ENCODE measurements at regions not wholly inside any gene's neighbourhood (a gene's known extent, or its start where the extent isn't known, plus 50 kb on each side); places are given as distances from the start of the nearest gene placed in this dataset.

- Histone ChIP-seq H3K4me3 (ENCODE audit: low read depth, low read length) (no peak overlapping the region), H3K9me3 (ENCODE audit: severe bottlenecking) (no peaks in the 10 kb centered on the region), H3K27ac (no peak overlapping the region), H3K27me3 (ENCODE audit: insufficient read depth, low read depth, severe bottlenecking) (no peaks in the 10 kb centered on the region), H3K36me3 (no peaks in the 10 kb centered on the region)
- TF ChIP-seq CTCF (IDR thresholded peaks at IDR 0.05; ENCODE audit: low read depth, low read length), result no peak
- no peak for DNase-seq
These were observed 203.3 kb upstream of the FAM241A start for GRCh38 chr4:111941957-111942356.

GRCh38 chr4:111943796-111944203 lies 201.5 kb upstream of the FAM241A start:
- Histone ChIP-seq H3K4me3 (ENCODE audit: low read depth, low read length) (no peak overlapping the region), H3K27ac (no peak overlapping the region), H3K36me3 (no peaks in the 10 kb centered on the region; the same call in 1 of the 2 replicates), H3K27me3 (ENCODE audit: insufficient read depth, low read depth, severe bottlenecking) (no peaks in the 10 kb centered on the region), H3K9me3 (ENCODE audit: severe bottlenecking) (no peaks in the 10 kb centered on the region)
- TF ChIP-seq CTCF (IDR thresholded peaks at IDR 0.05; ENCODE audit: low read depth, low read length), result peak; percentile 96
- peak; percentile 87 for DNase-seq

DNA sequence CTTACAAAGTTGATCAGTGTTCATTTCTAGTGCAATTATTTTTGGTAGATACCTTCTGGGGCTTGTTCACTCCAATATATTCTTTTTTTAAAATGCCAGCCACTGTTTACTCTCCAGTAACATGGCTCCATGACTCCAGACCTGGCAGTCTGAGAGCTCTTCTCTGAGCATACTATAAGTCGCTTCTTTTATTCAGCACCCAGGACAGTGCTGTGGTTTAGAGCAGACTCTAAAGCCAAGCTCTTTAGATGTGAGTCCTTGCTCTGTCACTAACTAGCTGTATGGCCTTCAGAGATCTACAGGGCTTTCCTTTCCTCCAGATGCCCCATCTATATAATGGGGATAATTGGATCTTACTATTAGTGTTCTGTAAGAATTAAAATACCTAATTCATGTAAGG lies 200.2 kb upstream of the FAM241A start:
- no peak for DNase-seq
- Histone ChIP-seq H3K36me3 (no peaks in the 10 kb centered on the region; the same call in 1 of the 2 replicates), H3K27me3 (ENCODE audit: insufficient read depth, low read depth, severe bottlenecking) (no peaks in the 10 kb centered on the region), H3K27ac (no peak overlapping the region), H3K9me3 (ENCODE audit: severe bottlenecking) (peaks cover 1% of the 10 kb centered on the region), H3K4me3 (ENCODE audit: low read depth, low read length) (no peak overlapping the region)
- TF ChIP-seq CTCF (IDR thresholded peaks at IDR 0.05; ENCODE audit: low read depth, low read length), result no peak

DNA sequence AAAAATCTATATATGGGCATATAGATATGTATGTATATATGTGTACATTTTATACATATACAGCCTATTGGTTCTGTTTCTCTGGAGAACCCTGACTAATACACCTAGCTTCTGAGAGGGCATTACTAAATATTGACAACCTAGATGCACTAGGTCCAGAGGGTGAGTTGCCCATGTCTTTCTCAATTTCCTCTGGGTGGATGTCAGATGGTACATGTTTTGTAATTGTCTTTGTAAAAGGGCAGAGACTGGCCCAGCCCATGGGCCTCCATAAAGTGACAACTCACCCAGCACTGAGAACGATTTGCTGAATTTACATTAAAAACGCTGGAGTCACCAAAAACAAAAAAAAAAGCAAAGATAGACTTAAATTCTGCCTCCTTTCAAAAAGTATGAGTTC lies 198.5 kb upstream of the FAM241A start:
- Histone ChIP-seq H3K36me3 (no peaks in the 10 kb centered on the region; the same call in 1 of the 2 replicates), H3K9me3 (ENCODE audit: severe bottlenecking) (peaks cover 14% of the 10 kb centered on the region), H3K27me3 (ENCODE audit: insufficient read depth, low read depth, severe bottlenecking) (no peaks in the 10 kb centered on the region), H3K4me3 (ENCODE audit: low read depth, low read length) (no peak overlapping the region), H3K27ac (no peak overlapping the region)
- no peak for DNase-seq
- TF ChIP-seq CTCF (IDR thresholded peaks at IDR 0.05; ENCODE audit: low read depth, low read length), result no peak

DNA sequence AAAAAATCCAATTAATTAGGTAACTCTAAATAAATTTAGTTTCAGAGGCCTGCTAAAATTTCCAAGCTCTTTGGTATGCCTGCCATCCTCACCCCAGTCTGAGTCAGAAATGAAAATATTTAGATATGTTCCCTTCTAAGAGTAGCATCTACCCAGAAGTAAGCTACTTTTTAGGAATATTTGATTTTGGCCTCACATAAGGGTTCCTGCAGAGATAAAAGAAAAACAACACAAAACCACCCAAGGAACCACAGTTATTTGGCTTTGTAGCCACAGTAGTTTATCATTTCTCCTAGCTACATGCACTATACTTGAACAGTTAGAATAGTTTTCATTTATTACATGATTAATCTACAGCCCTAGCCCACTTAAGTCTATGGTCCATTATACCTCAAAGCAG lies 192.6 kb upstream of the FAM241A start:
- no peak for DNase-seq
- H3K27me3 ChIP-seq (ENCODE audit: insufficient read depth, low read depth, severe bottlenecking), result no peaks in the 10 kb centered on the region
- no peak overlapping the region for H3K4me3 ChIP-seq (ENCODE audit: low read depth, low read length)
- H3K36me3 ChIP-seq, result no peaks in the 10 kb centered on the region; the same call in 1 of the 2 replicates
- peaks cover 19% of the 10 kb centered on the region for H3K9me3 ChIP-seq (ENCODE audit: severe bottlenecking)
- TF ChIP-seq CTCF (IDR thresholded peaks at IDR 0.05; ENCODE audit: low read depth, low read length), result no peak
- no peak overlapping the region for H3K27ac ChIP-seq

GRCh38 chr4:111954550-111954949 lies 190.7 kb upstream of the FAM241A start:
- no peaks in the 10 kb centered on the region; the same call in 1 of the 2 replicates for H3K36me3 ChIP-seq
- DNase-seq, result no peak

More at GRCh38 chr4:111954550-111954949, 190.7 kb upstream of the FAM241A start:
- no peak overlapping the region for H3K27ac ChIP-seq
- TF ChIP-seq CTCF (IDR thresholded peaks at IDR 0.05; ENCODE audit: low read depth, low read length), result no peak
- H3K4me3 ChIP-seq (ENCODE audit: low read depth, low read length), result no peak overlapping the region
- peaks cover 19% of the 10 kb centered on the region for H3K9me3 ChIP-seq (ENCODE audit: severe bottlenecking)
- no peaks in the 10 kb centered on the region for H3K27me3 ChIP-seq (ENCODE audit: insufficient read depth, low read depth, severe bottlenecking)

Data from WERI-Rb-1 (cell line).